Keratinocyte (primary cell): ENCODE measurements at regions not wholly inside any gene's neighbourhood (a gene's known extent, or its start where the extent isn't known, plus 50 kb on each side); places are given as distances from the start of the nearest gene placed in this dataset.

Experiments
- DNase-seq: peaks from one replicate; pipeline ENCODE4 v3.0.0-alpha.2; 2011; ENCODE audit warnings: low read depth, missing footprints, low spot score
- FAIRE-seq: peaks from 2 replicates; lab custom pipeline; 2011; peaks lifted over from hg19 to GRCh38; lab: Jason Lieb, UNC
- H2AFZ ChIP-seq: 2 replicates; pipeline ENCODE4 v1.6.0; 2012; ENCODE audit warnings: low read length, control low read depth, inconsistent platforms; ENCODE audit not compliant: control insufficient read depth
- H3K27ac ChIP-seq: 2 replicates; pipeline ENCODE4 v1.5.1; 2011; ENCODE audit warnings: low read length; ENCODE audit not compliant: control insufficient read depth, insufficient read depth
- H3K27me3 ChIP-seq: 3 replicates; pipeline ENCODE4 v1.6.0; 2011; ENCODE audit warnings: low read length; ENCODE audit not compliant: control insufficient read depth, insufficient read depth; ENCODE audit errors: extremely low read depth
- H3K36me3 ChIP-seq, 2 experiments: 2 replicates in 1 of 2; 3 replicates in 1 of 2; pipeline ENCODE4 v1.5.1; 2011; ENCODE audit warnings: low read length in 2 of 2, mild to moderate bottlenecking in 1 of 2; ENCODE audit not compliant: control insufficient read depth in 2 of 2, insufficient read depth in 2 of 2; ENCODE audit errors: extremely low read depth in 1 of 2
- H3K4me1 ChIP-seq: 3 replicates; pipeline ENCODE4 v1.5.1; 2011; ENCODE audit warnings: low read length; ENCODE audit not compliant: control insufficient read depth, insufficient read depth; ENCODE audit errors: extremely low read depth
- H3K4me2 ChIP-seq: 3 replicates; pipeline ENCODE4 v1.6.0; 2011; ENCODE audit warnings: low read depth, low read length; ENCODE audit not compliant: control insufficient read depth, insufficient read depth; ENCODE audit errors: extremely low read depth
- H3K4me3 ChIP-seq, 3 experiments: fragments of 200-600 bp in 1 of 3; sonication (generic) in 1 of 3; 2 replicates in 2 of 3; 3 replicates in 1 of 3; pipeline ENCODE4 v1.5.1; 2011 to 2016; ENCODE audit warnings: low read length in 3 of 3, mild to moderate bottlenecking in 3 of 3, control low read depth in 2 of 3, inconsistent platforms in 1 of 3, low read depth in 1 of 3, mixed read lengths in 1 of 3, mixed run types in 1 of 3, moderate library complexity in 1 of 3; ENCODE audit not compliant: control insufficient read depth in 2 of 3, insufficient read depth in 2 of 3; ENCODE audit errors: extremely low read depth in 1 of 3
- H3K79me2 ChIP-seq: 2 replicates; pipeline ENCODE4 v1.6.0; 2012; ENCODE audit warnings: low read length; ENCODE audit not compliant: control insufficient read depth, insufficient read depth
- H3K9ac ChIP-seq: 3 replicates; pipeline ENCODE4 v1.6.0; 2011; ENCODE audit warnings: low read length; ENCODE audit not compliant: control insufficient read depth, insufficient read depth; ENCODE audit errors: extremely low read depth
- H3K9me1 ChIP-seq: 3 replicates; pipeline ENCODE4 v1.6.0; 2011; ENCODE audit warnings: low read length; ENCODE audit not compliant: control insufficient read depth, insufficient read depth; ENCODE audit errors: extremely low read depth
- H3K9me3 ChIP-seq: 2 replicates; pipeline ENCODE4 v1.5.1; 2012; ENCODE audit warnings: low read depth, low read length; ENCODE audit not compliant: control insufficient read depth
- H4K20me1 ChIP-seq: 3 replicates; pipeline ENCODE4 v1.6.0; 2011; ENCODE audit warnings: low read length; ENCODE audit not compliant: control insufficient read depth, insufficient read depth; ENCODE audit errors: extremely low read depth
- CTCF ChIP-seq, 3 experiments: IDR thresholded peaks in 1 of 3; conservative IDR thresholded peaks in 1 of 3; optimal IDR thresholded peaks in 1 of 3; 2 replicates in 2 of 3; 3 replicates in 1 of 3; pipeline versions ENCODE3 to v1.5.1; 2011; ENCODE audit warnings: low read length in 3 of 3, mild to moderate bottlenecking in 3 of 3, moderate library complexity in 2 of 3, control low read depth in 1 of 3, inconsistent platforms in 1 of 3; ENCODE audit not compliant: insufficient read depth in 2 of 3; ENCODE audit errors: extremely low read depth in 1 of 3
- EZH2 ChIP-seq: IDR thresholded peaks from one replicate; pipeline ENCODE4 v1.6.1; 2012; ENCODE audit warnings: inconsistent platforms, mild to moderate bottlenecking, low read length, moderate library complexity
- dilution Hi-C: fragments of 300-500 bp; cut with MboI; formaldehyde crosslinking; loops from one replicate; pipeline ENCODE4 v1.7.0; 2020; ENCODE audit warnings: low sequenced_read_pairs; ENCODE audit not compliant: extremely low pct_ligation_motif_present

- no peaks in the 10 kb centered on the region for H3K27me3 ChIP-seq
- H3K9me3 ChIP-seq: no peaks in the 10 kb centered on the region
- H4K20me1 ChIP-seq: no peaks in the 10 kb centered on the region
- no peak for DNase-seq
- TF ChIP-seq EZH2: no peak
- TF ChIP-seq CTCF (optimal IDR thresholded peaks at IDR 0.05 in 1 of 3, IDR thresholded peaks at IDR 0.05 in 1 of 3, conservative IDR thresholded peaks at IDR 0.05 in 1 of 3; ENCODE audit: extremely low read depth in 1 of 3, insufficient read depth in 2 of 3, low read length in 3 of 3): no peak
- no peaks in the 10 kb centered on the region for H3K36me3 ChIP-seq
- no peak overlapping the region for H3K4me2 ChIP-seq
- FAIRE-seq: no peak
- no peaks in the 10 kb centered on the region for H3K79me2 ChIP-seq
- no peaks in the 10 kb centered on the region for H3K4me1 ChIP-seq
- H3K9ac ChIP-seq: no peak overlapping the region
- H3K4me3 ChIP-seq: no peak overlapping the region
- H2AFZ ChIP-seq: no peak overlapping the region
- no peaks in the 10 kb centered on the region for H3K9me1 ChIP-seq
- dilution Hi-C loops: no loop called here
- H3K27ac ChIP-seq: no peak overlapping the region
Observed at GRCh38 chr18:72948439-72948838, 80.7 kb upstream of the NETO1 start.

- no peak for TF ChIP-seq EZH2
- TF ChIP-seq CTCF (optimal IDR thresholded peaks at IDR 0.05 in 1 of 3, IDR thresholded peaks at IDR 0.05 in 1 of 3, conservative IDR thresholded peaks at IDR 0.05 in 1 of 3; ENCODE audit: extremely low read depth in 1 of 3, insufficient read depth in 2 of 3, low read length in 3 of 3): no peak
- Histone ChIP-seq H3K36me3 (no peaks in the 10 kb centered on the region), H2AFZ (no peak overlapping the region), H4K20me1 (no peaks in the 10 kb centered on the region), H3K79me2 (no peaks in the 10 kb centered on the region), H3K4me1 (no peaks in the 10 kb centered on the region), H3K9ac (no peak overlapping the region), H3K9me3 (no peaks in the 10 kb centered on the region), H3K4me3 (no peak overlapping the region), H3K27ac (no peak overlapping the region), H3K4me2 (no peak overlapping the region), H3K9me1 (no peaks in the 10 kb centered on the region), H3K27me3 (no peaks in the 10 kb centered on the region)
- dilution Hi-C loops: no loop called here
- FAIRE-seq: no peak
- DNase-seq: no peak
Observed at GRCh38 chr18:72942766-72943165, 75.0 kb upstream of the NETO1 start.
